ENCODE measurements at regions not wholly inside any gene's neighbourhood (a gene's known extent, or its start where the extent isn't known, plus 50 kb on each side); places are given as distances from the start of the nearest gene placed in this dataset.

DNA sequence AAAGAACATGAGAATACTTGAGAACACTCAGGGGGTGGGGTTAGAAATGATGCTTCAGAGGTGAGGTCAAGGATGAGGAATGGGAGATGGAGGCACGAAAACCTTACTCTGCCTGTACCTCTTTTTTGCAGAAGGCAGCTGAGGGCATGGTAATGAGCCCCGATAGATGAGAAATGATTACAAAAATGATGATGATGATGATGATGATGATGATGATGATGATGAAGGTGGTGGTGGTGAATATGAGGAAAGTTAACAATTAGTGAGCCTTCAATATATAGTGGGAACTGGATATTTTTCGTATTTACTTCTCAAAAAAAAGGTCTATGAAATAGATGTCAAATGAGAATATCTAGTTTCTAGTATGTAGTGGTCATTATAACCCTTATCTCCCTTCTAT is 584.3 kb downstream of the EPHA4 start:
- TF ChIP-seq, protein P1, sequence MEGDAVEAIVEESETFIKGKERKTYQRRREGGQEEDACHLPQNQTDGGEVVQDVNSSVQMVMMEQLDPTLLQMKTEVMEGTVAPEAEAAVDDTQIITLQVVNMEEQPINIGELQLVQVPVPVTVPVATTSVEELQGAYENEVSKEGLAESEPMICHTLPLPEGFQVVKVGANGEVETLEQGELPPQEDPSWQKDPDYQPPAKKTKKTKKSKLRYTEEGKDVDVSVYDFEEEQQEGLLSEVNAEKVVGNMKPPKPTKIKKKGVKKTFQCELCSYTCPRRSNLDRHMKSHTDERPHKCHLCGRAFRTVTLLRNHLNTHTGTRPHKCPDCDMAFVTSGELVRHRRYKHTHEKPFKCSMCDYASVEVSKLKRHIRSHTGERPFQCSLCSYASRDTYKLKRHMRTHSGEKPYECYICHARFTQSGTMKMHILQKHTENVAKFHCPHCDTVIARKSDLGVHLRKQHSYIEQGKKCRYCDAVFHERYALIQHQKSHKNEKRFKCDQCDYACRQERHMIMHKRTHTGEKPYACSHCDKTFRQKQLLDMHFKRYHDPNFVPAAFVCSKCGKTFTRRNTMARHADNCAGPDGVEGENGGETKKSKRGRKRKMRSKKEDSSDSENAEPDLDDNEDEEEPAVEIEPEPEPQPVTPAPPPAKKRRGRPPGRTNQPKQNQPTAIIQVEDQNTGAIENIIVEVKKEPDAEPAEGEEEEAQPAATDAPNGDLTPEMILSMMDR (IDR thresholded peaks at IDR 0.05; ENCODE audit: low read length, missing control alignments), result no peak
- no peak overlapping the region for H3K4me3 ChIP-seq (replicated peaks; ENCODE audit: low read depth, low read length)
- no peak for DNase-seq (ENCODE audit: low read depth)

DNA sequence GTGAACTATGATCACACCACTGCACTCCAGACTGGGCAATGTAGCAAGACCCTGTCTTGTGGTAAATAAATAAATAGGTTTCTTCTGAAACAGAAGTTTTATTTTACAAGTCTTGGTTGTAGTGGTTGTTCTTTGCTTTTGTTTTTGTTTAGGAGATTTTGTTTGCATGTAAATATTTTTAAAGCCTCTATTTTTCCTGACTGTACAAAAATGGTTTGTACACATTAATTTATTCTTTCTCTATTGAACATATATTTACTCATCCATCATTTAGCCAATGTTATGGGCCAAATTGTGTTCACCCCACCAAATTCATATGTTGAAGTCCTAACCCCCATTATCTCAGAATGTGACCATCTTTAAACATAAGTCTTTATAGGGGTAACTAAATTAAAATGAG is 580.1 kb downstream of the EPHA4 start:
- H3K4me3 ChIP-seq (replicated peaks; ENCODE audit: low read depth, low read length), result no peak overlapping the region
- TF ChIP-seq, protein P1 (IDR thresholded peaks at IDR 0.05; ENCODE audit: low read length, missing control alignments), result no peak
- DNase-seq (ENCODE audit: low read depth), result no peak

DNA sequence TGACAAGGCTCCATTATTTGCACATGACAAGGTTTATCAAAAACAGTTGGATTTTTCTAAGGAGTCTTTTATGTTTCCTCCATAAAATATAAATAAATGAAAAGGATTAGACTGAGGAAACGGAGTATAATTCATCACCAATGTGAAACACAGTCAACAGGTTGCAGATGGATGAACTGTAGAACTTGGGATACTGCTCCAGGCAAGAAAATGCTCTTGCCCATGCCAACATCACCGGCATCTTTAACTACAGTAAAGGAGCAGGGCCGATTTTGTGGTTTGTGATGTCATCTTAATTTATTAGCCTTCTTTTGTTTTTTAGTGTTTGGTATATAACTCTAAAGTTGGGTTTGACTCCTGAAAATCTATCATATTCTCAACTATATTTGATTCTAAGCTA is 577.3 kb downstream of the EPHA4 start:
- no peak for DNase-seq (ENCODE audit: low read depth)
- TF ChIP-seq, protein P1 (IDR thresholded peaks at IDR 0.05; ENCODE audit: low read length, missing control alignments), result no peak
- no peak overlapping the region for H3K4me3 ChIP-seq (replicated peaks; ENCODE audit: low read depth, low read length)

DNA sequence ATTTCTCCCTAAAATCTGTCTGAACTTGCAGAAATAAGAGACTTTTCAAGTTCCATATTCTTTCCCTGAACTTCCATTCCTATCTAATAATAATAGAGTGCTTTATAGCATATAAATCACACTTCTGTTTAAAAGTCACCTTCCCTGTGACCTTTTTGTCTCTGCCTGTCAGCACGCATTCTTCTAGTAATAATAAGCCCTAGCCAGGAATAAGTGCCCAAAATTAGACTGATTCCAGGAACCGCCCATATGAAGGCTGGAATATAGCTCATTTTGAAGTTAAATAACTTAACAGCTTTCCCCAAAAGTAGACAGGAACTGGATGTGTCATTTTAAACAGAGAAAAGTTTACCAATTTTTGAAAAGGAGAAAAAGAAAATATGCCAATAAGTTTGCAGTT is 576.5 kb downstream of the EPHA4 start:
- H3K4me3 ChIP-seq (replicated peaks; ENCODE audit: low read depth, low read length), result no peak overlapping the region
- TF ChIP-seq, protein P1 (IDR thresholded peaks at IDR 0.05; ENCODE audit: low read length, missing control alignments), result no peak
- DNase-seq (ENCODE audit: low read depth), result no peak

DNA sequence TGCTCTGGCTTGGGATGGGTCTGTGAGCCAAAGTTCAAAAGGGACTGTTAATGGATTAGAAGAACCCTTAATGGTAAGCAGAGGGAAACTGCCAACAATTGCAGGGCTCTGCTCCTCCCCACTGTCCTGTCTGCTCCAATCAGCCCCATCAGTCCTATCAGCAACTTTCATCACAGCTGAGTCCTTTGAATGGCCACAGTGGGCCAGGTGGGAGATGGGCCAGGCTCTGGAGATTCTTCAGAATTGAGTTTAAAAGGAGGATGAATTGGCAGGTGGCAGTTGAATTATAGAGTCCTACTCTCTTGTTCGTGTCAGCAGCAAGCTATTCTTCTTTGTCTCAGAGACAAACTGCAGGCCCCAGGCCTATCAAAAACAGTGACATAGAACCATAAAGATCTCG is 573.9 kb downstream of the EPHA4 start:
- TF ChIP-seq, protein P1 (IDR thresholded peaks at IDR 0.05; ENCODE audit: low read length, missing control alignments), result no peak
- no peak overlapping the region for H3K4me3 ChIP-seq (replicated peaks; ENCODE audit: low read depth, low read length)
- DNase-seq (ENCODE audit: low read depth), result no peak

DNA sequence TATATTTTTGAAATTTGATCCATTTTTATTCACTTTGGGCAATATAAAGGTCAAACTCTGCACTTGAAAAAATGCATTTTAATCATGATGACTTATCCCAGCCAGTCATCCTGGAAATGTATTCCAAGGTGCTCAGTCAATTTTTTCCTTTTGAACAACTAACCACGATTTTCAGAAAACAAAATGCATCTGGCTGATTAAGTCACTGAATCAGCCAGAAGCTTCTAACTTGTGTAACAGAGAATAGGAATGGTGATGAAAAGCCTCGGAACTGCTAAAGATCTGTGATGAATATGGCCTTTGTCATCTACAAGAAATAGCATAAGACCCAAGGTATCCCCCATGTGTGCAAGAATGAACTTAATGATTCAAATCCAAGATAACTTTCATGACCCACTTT is 572.7 kb downstream of the EPHA4 start:
- DNase-seq (ENCODE audit: low read depth), result no peak
- no peak overlapping the region for H3K4me3 ChIP-seq (replicated peaks; ENCODE audit: low read depth, low read length)
- TF ChIP-seq, protein P1 (IDR thresholded peaks at IDR 0.05; ENCODE audit: low read length, missing control alignments), result no peak

DNA sequence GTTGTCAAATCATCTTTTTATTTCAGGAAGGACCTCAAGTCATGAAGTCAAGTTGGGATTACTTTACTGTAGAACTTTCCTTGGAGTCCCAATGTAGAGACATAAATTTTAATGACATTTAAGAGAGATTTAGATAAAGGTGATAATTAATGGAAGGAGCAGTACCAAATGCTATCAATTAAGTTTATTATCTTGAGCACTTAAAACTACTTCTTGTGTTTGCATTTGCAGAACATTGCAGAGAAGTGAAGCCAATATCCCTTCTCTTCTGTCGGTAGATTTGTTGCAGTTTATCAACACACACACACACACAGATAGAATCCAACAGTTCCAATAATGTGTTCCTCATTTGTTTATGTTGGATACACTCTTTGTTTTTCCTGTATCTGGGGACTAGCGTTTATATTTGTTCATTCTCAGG is 570.7 kb downstream of the EPHA4 start:
- H3K4me3 ChIP-seq (replicated peaks; ENCODE audit: low read depth, low read length), result no peak overlapping the region
- no peak for DNase-seq (ENCODE audit: low read depth)
- TF ChIP-seq, protein P1 (IDR thresholded peaks at IDR 0.05; ENCODE audit: low read length, missing control alignments), result no peak
